B cell (primary cell): ENCODE measurements at regions not wholly inside any gene's neighbourhood (a gene's known extent, or its start where the extent isn't known, plus 50 kb on each side); places are given as distances from the start of the nearest gene placed in this dataset.

Experiments used
- ATAC-seq: fragments of 200-7000 bp; cut with Tn5 transposase; one replicate; pipeline ENCODE4 v1.10.0; 2021; ENCODE audit warnings: low read depth, mild to moderate bottlenecking, moderate number of reproducible peaks, moderate library complexity
- CTCF ChIA-PET: fragments of 350-600 bp; sonication (Branson Sonifier 250); formaldehyde crosslinking; loops from one replicate; lab custom pipeline; 2021; ENCODE audit warnings: antibody characterized with exemption, inconsistent platforms; lab: Charles Lee
- POLR2A ChIA-PET: fragments of 350-600 bp; sonication (Branson Sonifier 250); formaldehyde crosslinking; loops from one replicate; lab custom pipeline; 2021; ENCODE audit warnings: antibody characterized with exemption; lab: Charles Lee
- DNase-seq: peaks from one replicate; pipeline ENCODE4 v3.0.0; 2013
- H2AFZ ChIP-seq: 2 replicates; pipeline ENCODE4 v1.6.1; 2012; ENCODE audit warnings: mild to moderate bottlenecking, low read depth, low read length; ENCODE audit not compliant: insufficient read depth, poor library complexity, severe bottlenecking
- H3K27ac ChIP-seq, 2 donors: 1 replicate in 1 of 2; 2 replicates in 1 of 2; pipeline ENCODE4 v1.5.1; 2012 to 2013; ENCODE audit warnings: low read length in 2 of 2, mild to moderate bottlenecking in 2 of 2, moderate library complexity in 1 of 2
- H3K27me3 ChIP-seq, 4 experiments: fragments of 200-600 bp in 1 of 4; sonication (generic) in 1 of 4; replicated peaks in 1 of 4; 1 replicate in 2 of 4; 2 replicates in 2 of 4; pipeline versions ENCODE4 v1.6.1 to v1.7.0; 2013 to 2016; ENCODE audit warnings: low read length in 3 of 4, mild to moderate bottlenecking in 2 of 4, mixed read lengths in 1 of 4, moderate library complexity in 1 of 4; ENCODE audit not compliant: insufficient read depth in 4 of 4, control insufficient read depth in 3 of 4; ENCODE audit errors: control extremely low read depth in 1 of 4
- H3K36me3 ChIP-seq, 2 experiments: replicated peaks in 1 of 2; 1 replicate in 1 of 2; 2 replicates in 1 of 2; pipeline versions ENCODE4 v1.6.1 to v1.7.1; 2013; ENCODE audit warnings: low read length in 1 of 2; ENCODE audit not compliant: insufficient read depth in 2 of 2, control insufficient read depth in 1 of 2; ENCODE audit errors: control extremely low read depth in 1 of 2, extremely low read depth in 1 of 2
- H3K4me1 ChIP-seq, 2 donors: fragments of 200-600 bp in 1 of 2; sonication (generic) in 1 of 2; 1 replicate in 1 of 2; 2 replicates in 1 of 2; pipeline versions ENCODE4 v1.5.1 to v1.6.1; 2013 to 2017; ENCODE audit warnings: low read length in 2 of 2; ENCODE audit not compliant: control insufficient read depth in 2 of 2, insufficient read depth in 2 of 2
- H3K4me2 ChIP-seq: replicated peaks from 2 replicates; pipeline ENCODE3; 2012; ENCODE audit warnings: mild to moderate bottlenecking, low read depth, low read length; ENCODE audit not compliant: poor library complexity, severe bottlenecking
- H3K4me3 ChIP-seq, 5 experiments: fragments of 200-600 bp in 1 of 5; sonication (generic) in 1 of 5; 1 replicate in 3 of 5; 2 replicates in 2 of 5; pipeline versions ENCODE4 v1.5.1 to v1.7.0; 2011 to 2016; ENCODE audit warnings: low read length in 4 of 5, mild to moderate bottlenecking in 4 of 5, low read depth in 2 of 5, control low read depth in 1 of 5, moderate library complexity in 1 of 5; ENCODE audit not compliant: insufficient read depth in 1 of 5; ENCODE audit errors: control extremely low read depth in 1 of 5, extremely low read depth in 1 of 5
- H3K79me2 ChIP-seq: fragments of 200-600 bp; sonication (generic); one replicate; pipeline ENCODE4 v1.6.0; 2016; ENCODE audit warnings: low read length; ENCODE audit not compliant: control insufficient read depth, insufficient read depth
- H3K9ac ChIP-seq: fragments of 200-600 bp; sonication (generic); 2 replicates; pipeline ENCODE4 v1.6.1; 2017; ENCODE audit warnings: mild to moderate bottlenecking, low read length, moderate library complexity
- H3K9me3 ChIP-seq, 3 donors: one replicate each; pipeline versions ENCODE4 v1.6.1 to v1.7.1; 2013; ENCODE audit warnings: low read length in 2 of 3; ENCODE audit not compliant: control insufficient read depth in 2 of 3, insufficient read depth in 1 of 3; ENCODE audit errors: control extremely low read depth in 1 of 3
- H4K20me1 ChIP-seq: 2 replicates; pipeline ENCODE4 v1.6.0; 2012; ENCODE audit warnings: mild to moderate bottlenecking, low read length; ENCODE audit not compliant: insufficient read depth, control insufficient read depth, poor library complexity, severe bottlenecking
- H3K27ac Mint-ChIP-seq: one replicate; pipeline ENCODE4 v1.8.0; 2021; ENCODE audit warnings: mixed read lengths
- H3K27me3 Mint-ChIP-seq: one replicate; pipeline ENCODE4 v1.8.0; 2021; ENCODE audit warnings: mixed read lengths
- H3K4me1 Mint-ChIP-seq: one replicate; pipeline ENCODE4 v1.8.0; 2021; ENCODE audit warnings: mixed read lengths
- H3K4me3 Mint-ChIP-seq: one replicate; pipeline ENCODE4 v1.8.0; 2021; ENCODE audit warnings: mixed read lengths
- H3K9me3 Mint-ChIP-seq: one replicate; pipeline ENCODE4 v1.8.0; 2022; ENCODE audit warnings: mixed read lengths; ENCODE audit not compliant: insufficient read depth
- CTCF ChIP-seq: fragments of 200-600 bp; IDR thresholded peaks from one replicate; pipeline ENCODE4 v1.8.0; 2022; ENCODE audit warnings: antibody characterized with exemption, mild to moderate bottlenecking
- EZH2 ChIP-seq: IDR thresholded peaks from 2 replicates; pipeline ENCODE4 v1.6.1; 2012; ENCODE audit warnings: borderline replicate concordance, low read depth, mild to moderate bottlenecking, moderate library complexity, low read length; ENCODE audit not compliant: insufficient read depth, poor library complexity, severe bottlenecking
- WGBS: methylation state at CpG from one replicate; pipeline ENCODE4 v1.1.5; 2013; ENCODE audit warnings: missing lambda C conversion rate; ENCODE audit not compliant: insufficient coverage; 5-methylcytosine and 5-hydroxymethylcytosine counted together
- intact Hi-C: fragments of 100-400 bp; cut with micrococcal nuclease; formaldehyde crosslinking; loops from one replicate; pipeline ENCODE4 v1.10.0; 2022

- Histone ChIP-seq H3K36me3 (no peaks in the 10 kb centered on the region), H3K9me3 (no peaks in the 10 kb centered on the region), H2AFZ (no peak overlapping the region), H3K4me2 (no peak overlapping the region), H3K9ac (no peak overlapping the region), H3K4me3 (no peak overlapping the region), H3K4me1 (no peaks in the 10 kb centered on the region), H3K27me3 (no peaks in the 10 kb centered on the region), H3K79me2 (no peaks in the 10 kb centered on the region), H4K20me1 (no peaks in the 10 kb centered on the region), H3K27ac (no peak overlapping the region)
- no peaks in the 10 kb centered on the region for H3K9me3 Mint-ChIP-seq
- no peak for TF ChIP-seq CTCF
- no peak for TF ChIP-seq EZH2
- ATAC-seq (no peak), DNase-seq (no peak)
- H3K27me3 Mint-ChIP-seq = peaks cover 2% of the 10 kb centered on the region
- no peak overlapping the region for H3K27ac Mint-ChIP-seq
- ChIA-PET CTCF (no interaction called here), POLR2A (no interaction called here)
- intact Hi-C loops = no loop called here
- H3K4me1 Mint-ChIP-seq = peaks cover 3% of the 10 kb centered on the region
- WGBS = no CpG with 5 or more reads among the region's 8 CpGs
- H3K4me3 Mint-ChIP-seq = no peak overlapping the region
Observed at GRCh38 chr3:106341586-106342162, 472.9 kb upstream of the CBLB start.

- Histone ChIP-seq H3K79me2 (no peaks in the 10 kb centered on the region), H3K9me3 (no peaks in the 10 kb centered on the region), H3K9ac (no peak overlapping the region), H3K27me3 (no peaks in the 10 kb centered on the region), H2AFZ (no peak overlapping the region), H3K4me1 (no peaks in the 10 kb centered on the region), H3K4me2 (no peak overlapping the region), H4K20me1 (no peaks in the 10 kb centered on the region), H3K36me3 (no peaks in the 10 kb centered on the region), H3K27ac (no peak overlapping the region), H3K4me3 (no peak overlapping the region)
- ATAC-seq (no peak), DNase-seq (no peak)
- WGBS = no CpG with 5 or more reads among the region's 2 CpGs
- Mint-ChIP-seq H3K27ac (no peak overlapping the region), H3K9me3 (no peaks in the 10 kb centered on the region), H3K27me3 (peaks cover 2% of the 10 kb centered on the region), H3K4me1 (peaks cover 3% of the 10 kb centered on the region), H3K4me3 (no peak overlapping the region)
- ChIA-PET CTCF (no interaction called here), POLR2A (no interaction called here)
- no peak for TF ChIP-seq CTCF
- TF ChIP-seq EZH2 = no peak
- intact Hi-C loops = no loop called here
Observed at GRCh38 chr3:106342386-106342785, 473.6 kb upstream of the CBLB start.
